ENCODE measurements at regions not wholly inside any gene's neighbourhood (a gene's known extent, or its start where the extent isn't known, plus 50 kb on each side); places are given as distances from the start of the nearest gene placed in this dataset.

GRCh38 chr18:54530285-54530684, 60.8 kb upstream of the DYNAP start:
- FAIRE-seq, result no peak
- no peak for DNase-seq (ENCODE audit: insufficient read length, low spot score)
- TF ChIP-seq PAX5 (IDR thresholded peaks at IDR 0.05; ENCODE audit: insufficient read depth, low read length, severe bottlenecking), result no peak
- TF ChIP-seq POU2F2 (IDR thresholded peaks at IDR 0.05; ENCODE audit: low read depth, low read length), result no peak

- FAIRE-seq, result no peak
- DNase-seq (ENCODE audit: insufficient read length, low spot score), result no peak
- TF ChIP-seq POLR2AphosphoS5 (IDR thresholded peaks at IDR 0.05; ENCODE audit: low read depth, low read length) (no peak), TAF1 (IDR thresholded peaks at IDR 0.05; ENCODE audit: low read depth, low read length) (no peak), POLR2A (IDR thresholded peaks at IDR 0.05; ENCODE audit: low read depth, low read length) (no peak), PAX5 (IDR thresholded peaks at IDR 0.05; ENCODE audit: insufficient read depth, low read length, severe bottlenecking) (no peak), SPI1 (IDR thresholded peaks at IDR 0.05; ENCODE audit: low read depth, low read length) (no peak), POU2F2 (IDR thresholded peaks at IDR 0.05; ENCODE audit: low read depth, low read length) (no peak)
Observed at GRCh38 chr18:54531402-54532065, 59.5 kb upstream of the DYNAP start.

GRCh38 chr18:54532222-54532621, 58.8 kb upstream of the DYNAP start:
- TF ChIP-seq TAF1 (IDR thresholded peaks at IDR 0.05; ENCODE audit: low read depth, low read length), result no peak
- no peak for TF ChIP-seq PAX5 (IDR thresholded peaks at IDR 0.05; ENCODE audit: insufficient read depth, low read length, severe bottlenecking)
- no peak for TF ChIP-seq POU2F2 (IDR thresholded peaks at IDR 0.05; ENCODE audit: low read depth, low read length)
- TF ChIP-seq POLR2A (IDR thresholded peaks at IDR 0.05; ENCODE audit: low read depth, low read length), result no peak
- TF ChIP-seq SPI1 (IDR thresholded peaks at IDR 0.05; ENCODE audit: low read depth, low read length), result no peak
- TF ChIP-seq POLR2AphosphoS5 (IDR thresholded peaks at IDR 0.05; ENCODE audit: low read depth, low read length), result no peak
- no peak for FAIRE-seq
- no peak for DNase-seq (ENCODE audit: insufficient read length, low spot score)

- TF ChIP-seq POU2F2 (IDR thresholded peaks at IDR 0.05; ENCODE audit: low read depth, low read length) (no peak), POLR2A (IDR thresholded peaks at IDR 0.05; ENCODE audit: low read depth, low read length) (no peak), TAF1 (IDR thresholded peaks at IDR 0.05; ENCODE audit: low read depth, low read length) (no peak), SPI1 (IDR thresholded peaks at IDR 0.05; ENCODE audit: low read depth, low read length) (no peak), PAX5 (IDR thresholded peaks at IDR 0.05; ENCODE audit: insufficient read depth, low read length, severe bottlenecking) (no peak), POLR2AphosphoS5 (IDR thresholded peaks at IDR 0.05; ENCODE audit: low read depth, low read length) (no peak)
- FAIRE-seq (no peak), DNase-seq (ENCODE audit: insufficient read length, low spot score) (no peak)
Observed at GRCh38 chr18:54532962-54533361, 58.1 kb upstream of the DYNAP start.
